ENCODE measurements at regions not wholly inside any gene's neighbourhood (a gene's known extent, or its start where the extent isn't known, plus 50 kb on each side); places are given as distances from the start of the nearest gene placed in this dataset.

DNA sequence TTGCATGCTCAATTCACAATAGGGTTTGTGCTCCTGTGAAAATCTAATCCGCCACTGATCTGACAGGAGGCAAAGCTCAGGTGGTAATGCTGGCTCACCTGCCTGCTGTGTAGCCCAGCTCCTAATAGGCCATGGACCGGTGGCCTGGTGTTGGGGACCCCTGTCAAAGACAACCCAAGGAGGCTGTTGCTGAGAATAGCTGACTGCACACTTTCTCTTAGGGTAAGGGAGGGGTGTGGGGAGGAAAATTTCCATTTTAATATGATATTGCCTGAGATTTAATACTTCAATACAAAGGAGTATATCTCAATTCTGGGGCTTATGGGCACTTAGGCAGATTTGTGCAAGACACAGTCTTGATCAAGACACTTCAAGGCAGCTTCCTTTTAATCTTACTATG is 105.8 kb downstream of the ALDH8A1 start:
- Histone ChIP-seq H3K4me1 (no peaks in the 10 kb centered on the region), H3K36me3 (no peaks in the 10 kb centered on the region), H3K27me3 (no peaks in the 10 kb centered on the region), H3K4me3 (no peak overlapping the region), H3K27ac (no peak overlapping the region), H3K9me3 (no peaks in the 10 kb centered on the region)
- no peak for DNase-seq
- TF ChIP-seq, protein P1, sequence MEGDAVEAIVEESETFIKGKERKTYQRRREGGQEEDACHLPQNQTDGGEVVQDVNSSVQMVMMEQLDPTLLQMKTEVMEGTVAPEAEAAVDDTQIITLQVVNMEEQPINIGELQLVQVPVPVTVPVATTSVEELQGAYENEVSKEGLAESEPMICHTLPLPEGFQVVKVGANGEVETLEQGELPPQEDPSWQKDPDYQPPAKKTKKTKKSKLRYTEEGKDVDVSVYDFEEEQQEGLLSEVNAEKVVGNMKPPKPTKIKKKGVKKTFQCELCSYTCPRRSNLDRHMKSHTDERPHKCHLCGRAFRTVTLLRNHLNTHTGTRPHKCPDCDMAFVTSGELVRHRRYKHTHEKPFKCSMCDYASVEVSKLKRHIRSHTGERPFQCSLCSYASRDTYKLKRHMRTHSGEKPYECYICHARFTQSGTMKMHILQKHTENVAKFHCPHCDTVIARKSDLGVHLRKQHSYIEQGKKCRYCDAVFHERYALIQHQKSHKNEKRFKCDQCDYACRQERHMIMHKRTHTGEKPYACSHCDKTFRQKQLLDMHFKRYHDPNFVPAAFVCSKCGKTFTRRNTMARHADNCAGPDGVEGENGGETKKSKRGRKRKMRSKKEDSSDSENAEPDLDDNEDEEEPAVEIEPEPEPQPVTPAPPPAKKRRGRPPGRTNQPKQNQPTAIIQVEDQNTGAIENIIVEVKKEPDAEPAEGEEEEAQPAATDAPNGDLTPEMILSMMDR (IDR thresholded peaks at IDR 0.05), result no peak
- TF ChIP-seq POLR2A (IDR thresholded peaks at IDR 0.05), result no peak

DNA sequence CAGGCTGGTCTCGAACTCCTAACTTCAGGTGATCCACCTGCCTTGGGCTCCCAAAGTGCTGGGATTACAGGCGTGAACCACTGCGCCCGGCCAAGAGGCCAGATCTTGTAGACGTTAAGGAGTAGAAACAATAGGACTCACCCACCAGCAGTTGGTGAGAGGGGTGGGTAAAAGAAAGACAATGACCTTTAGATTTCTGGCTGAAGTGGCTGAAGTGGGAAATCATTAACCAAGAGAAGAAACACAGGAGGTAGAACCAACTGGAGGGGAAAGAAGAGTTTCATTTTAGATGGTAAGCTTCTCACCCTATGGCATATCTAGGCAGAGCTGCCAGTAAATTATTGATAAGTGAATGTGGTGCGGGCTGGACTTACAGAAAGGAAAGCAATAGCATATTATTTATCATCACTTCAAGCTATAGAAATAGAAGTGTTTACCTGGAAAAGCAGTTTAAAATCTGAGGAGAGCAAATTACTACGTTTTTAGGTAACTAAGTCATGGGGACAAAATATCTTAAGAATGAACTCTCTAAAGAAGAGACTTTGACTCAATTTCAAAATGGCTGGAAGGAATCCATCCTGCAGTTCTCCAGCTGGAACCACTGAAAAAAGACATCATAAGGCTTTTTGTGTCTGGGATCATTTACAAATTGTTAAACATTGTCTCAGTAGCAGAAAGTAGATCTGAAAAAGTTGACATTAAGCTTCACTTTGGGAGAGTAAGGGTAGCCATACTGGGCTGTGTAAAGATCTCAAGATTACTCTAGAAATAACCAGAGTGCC is 109.6 kb downstream of the ALDH8A1 start:
- TF ChIP-seq POLR2A (IDR thresholded peaks at IDR 0.05), result no peak
- TF ChIP-seq, protein P1 (IDR thresholded peaks at IDR 0.05), result no peak
- Histone ChIP-seq H3K4me3 (no peak overlapping the region), H3K27ac (no peak overlapping the region), H3K9me3 (no peaks in the 10 kb centered on the region), H3K4me1 (no peaks in the 10 kb centered on the region), H3K36me3 (no peaks in the 10 kb centered on the region), H3K27me3 (no peaks in the 10 kb centered on the region)
- no peak for DNase-seq

DNA sequence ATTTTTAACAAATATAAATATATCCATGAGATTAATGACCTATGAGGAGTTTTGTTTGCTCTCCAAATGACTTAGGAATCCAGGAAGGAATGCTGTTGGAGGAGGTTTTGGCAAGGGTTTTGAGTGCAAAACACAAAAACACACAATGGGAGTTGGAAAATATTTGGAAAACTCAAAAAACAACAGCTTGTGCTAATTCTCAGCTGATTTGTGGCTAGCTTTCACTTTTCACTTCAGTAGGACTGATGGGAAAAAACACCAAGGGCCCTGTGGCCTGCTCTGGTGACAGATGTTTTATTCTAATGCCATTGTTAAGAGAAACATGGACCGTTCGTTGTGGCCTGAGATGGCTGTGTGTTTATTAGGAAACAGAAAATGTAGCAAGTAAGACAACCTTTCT is 113.9 kb downstream of the ALDH8A1 start:
- no peaks in the 10 kb centered on the region for H3K27me3 ChIP-seq
- DNase-seq, result no peak
- no peak for TF ChIP-seq POLR2A (IDR thresholded peaks at IDR 0.05)
- TF ChIP-seq, protein P1 (IDR thresholded peaks at IDR 0.05), result no peak
- H3K9me3 ChIP-seq, result no peaks in the 10 kb centered on the region
- no peaks in the 10 kb centered on the region for H3K36me3 ChIP-seq
- no peak overlapping the region for H3K27ac ChIP-seq
- H3K4me1 ChIP-seq, result no peaks in the 10 kb centered on the region
- H3K4me3 ChIP-seq, result no peak overlapping the region

DNA sequence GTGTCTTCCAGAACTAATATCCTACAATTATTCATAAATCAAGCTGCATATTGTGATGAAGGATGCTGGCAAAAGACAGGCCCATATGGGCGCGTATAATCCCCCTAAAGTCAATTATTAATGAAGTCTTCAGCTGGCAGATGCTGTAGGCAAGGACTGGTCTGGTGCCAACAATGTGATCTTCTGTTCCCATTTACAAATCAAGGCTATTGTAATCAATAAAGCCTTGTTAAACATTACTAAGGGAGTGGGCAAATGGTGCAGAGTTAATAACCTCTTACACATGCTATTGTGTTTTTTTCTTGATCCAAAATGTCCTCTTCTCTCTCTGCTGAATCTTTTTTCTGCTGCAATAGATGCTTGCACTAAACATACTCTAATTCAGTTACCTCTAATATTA is 119.0 kb downstream of the ALDH8A1 start:
- no peaks in the 10 kb centered on the region for H3K36me3 ChIP-seq
- H3K27ac ChIP-seq, result no peak overlapping the region
- TF ChIP-seq, protein P1 (IDR thresholded peaks at IDR 0.05), result no peak
- TF ChIP-seq POLR2A (IDR thresholded peaks at IDR 0.05), result no peak
- peaks cover 0 to 5% (median 0%) of the 10 kb centered on the region in 4 donors for H3K4me1 ChIP-seq
- DNase-seq, result no peak
- H3K27me3 ChIP-seq, result no peaks in the 10 kb centered on the region
- no peak overlapping the region for H3K4me3 ChIP-seq
- no peaks in the 10 kb centered on the region for H3K9me3 ChIP-seq

DNA sequence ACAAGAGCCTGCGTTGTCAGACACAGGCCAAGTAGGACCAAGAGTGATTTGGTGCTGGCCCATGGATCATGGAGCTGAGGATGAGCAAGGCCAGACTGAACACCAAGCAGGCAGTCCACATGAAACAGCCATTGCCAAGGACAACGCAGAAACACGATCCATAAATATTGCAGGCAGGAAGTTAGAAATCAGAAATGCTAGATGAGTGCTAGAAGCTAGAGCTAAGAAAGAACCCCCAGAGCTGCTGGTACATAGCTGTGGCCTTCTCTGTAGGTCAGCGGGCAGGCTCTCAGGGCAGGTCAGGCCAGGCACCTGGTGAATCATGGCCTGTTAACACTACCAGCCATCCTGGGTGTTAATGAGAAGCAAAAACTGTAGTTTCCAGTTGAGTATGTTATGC is 119.7 kb downstream of the ALDH8A1 start:
- Histone ChIP-seq H3K4me3 (no peak overlapping the region), H3K9me3 (no peaks in the 10 kb centered on the region), H3K27ac (no peak overlapping the region), H3K4me1 (peaks cover 0 to 5% (median 0%) of the 10 kb centered on the region in 4 donors), H3K36me3 (no peaks in the 10 kb centered on the region), H3K27me3 (no peaks in the 10 kb centered on the region)
- no peak for DNase-seq
- TF ChIP-seq POLR2A (IDR thresholded peaks at IDR 0.05), result no peak
- TF ChIP-seq, protein P1 (IDR thresholded peaks at IDR 0.05), result no peak

All from Peyer's patch (tissue), 4 donors.